ENCODE measurements at regions not wholly inside any gene's neighbourhood (a gene's known extent, or its start where the extent isn't known, plus 50 kb on each side); places are given as distances from the start of the nearest gene placed in this dataset.

DNA sequence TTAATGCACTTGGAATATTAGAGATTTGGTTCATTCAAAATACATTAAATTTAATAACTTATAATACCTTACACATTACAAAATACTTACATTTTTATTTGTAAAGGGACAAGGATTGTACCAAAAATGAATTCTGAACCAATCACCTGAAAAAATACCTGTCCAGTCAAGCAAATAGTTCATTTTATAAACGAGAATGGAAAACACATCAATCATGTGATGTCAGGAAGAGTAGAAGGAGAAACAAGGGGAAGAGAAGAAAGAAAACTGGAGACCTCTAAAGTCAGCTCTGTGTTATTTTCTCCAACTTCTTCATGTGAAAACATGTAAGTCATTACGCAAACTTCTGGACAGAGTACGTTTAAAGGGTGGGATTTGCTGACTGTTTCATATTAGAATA is 989.0 kb upstream of the NUDT12 start:
- TF ChIP-seq POLR2A (IDR thresholded peaks at IDR 0.05; ENCODE audit: low read depth, low read length) (no peak), CTCF (conservative IDR thresholded peaks at IDR 0.05; ENCODE audit: low read depth, low read length) (no peak), MAFK (IDR thresholded peaks at IDR 0.05; ENCODE audit: low read depth, low read length) (no peak), SMC3 (IDR thresholded peaks at IDR 0.05; ENCODE audit: low read depth, low read length) (no peak), CHD1 (IDR thresholded peaks at IDR 0.05; ENCODE audit: low read depth, low read length) (no peak), MAZ (IDR thresholded peaks at IDR 0.05; ENCODE audit: borderline replicate concordance, low read depth, low read length) (no peak), BHLHE40 (IDR thresholded peaks at IDR 0.05; ENCODE audit: low read depth, low read length) (no peak), RFX5 (IDR thresholded peaks at IDR 0.05; ENCODE audit: low read depth, low read length) (no peak), CEBPB (IDR thresholded peaks at IDR 0.05; ENCODE audit: low read depth, low read length) (no peak), NFE2L2 (IDR thresholded peaks at IDR 0.05; ENCODE audit: low read depth, low read length) (no peak)
- TF ChIP-seq, protein P1, sequence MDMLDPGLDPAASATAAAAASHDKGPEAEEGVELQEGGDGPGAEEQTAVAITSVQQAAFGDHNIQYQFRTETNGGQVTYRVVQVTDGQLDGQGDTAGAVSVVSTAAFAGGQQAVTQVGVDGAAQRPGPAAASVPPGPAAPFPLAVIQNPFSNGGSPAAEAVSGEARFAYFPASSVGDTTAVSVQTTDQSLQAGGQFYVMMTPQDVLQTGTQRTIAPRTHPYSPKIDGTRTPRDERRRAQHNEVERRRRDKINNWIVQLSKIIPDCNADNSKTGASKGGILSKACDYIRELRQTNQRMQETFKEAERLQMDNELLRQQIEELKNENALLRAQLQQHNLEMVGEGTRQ (IDR thresholded peaks at IDR 0.05; ENCODE audit: low read depth, low read length): no peak

Measured in IMR-90 (cell line).